HG02763 (cell line): ENCODE measurements at regions not wholly inside any gene's neighbourhood (a gene's known extent, or its start where the extent isn't known, plus 50 kb on each side); places are given as distances from the start of the nearest gene placed in this dataset.

Experiments used
- ATAC-seq: cut with Tn5 transposase; IDR thresholded peaks from one replicate; pipeline ENCODE4 v1.9.1; 2021; ENCODE audit warnings: mild to moderate bottlenecking, moderate library complexity; ENCODE audit not compliant: unreplicated experiment

DNA sequence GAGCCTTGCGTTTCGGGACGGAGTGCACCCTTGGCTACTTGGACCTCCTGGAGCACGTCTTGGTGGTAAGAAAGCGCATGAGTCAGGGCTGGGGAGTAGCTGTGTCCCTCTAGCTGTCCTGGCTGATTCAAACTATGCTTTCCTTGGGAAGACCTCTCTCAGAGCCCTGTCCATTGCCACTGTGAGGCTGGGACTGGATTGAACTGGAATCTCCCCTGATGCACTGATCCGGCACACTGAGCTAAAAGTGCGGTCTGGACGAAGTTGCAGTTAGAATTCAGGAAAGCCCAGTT lies 232.6 kb upstream of the TPM1 start:
- ATAC-seq: no peak

DNA sequence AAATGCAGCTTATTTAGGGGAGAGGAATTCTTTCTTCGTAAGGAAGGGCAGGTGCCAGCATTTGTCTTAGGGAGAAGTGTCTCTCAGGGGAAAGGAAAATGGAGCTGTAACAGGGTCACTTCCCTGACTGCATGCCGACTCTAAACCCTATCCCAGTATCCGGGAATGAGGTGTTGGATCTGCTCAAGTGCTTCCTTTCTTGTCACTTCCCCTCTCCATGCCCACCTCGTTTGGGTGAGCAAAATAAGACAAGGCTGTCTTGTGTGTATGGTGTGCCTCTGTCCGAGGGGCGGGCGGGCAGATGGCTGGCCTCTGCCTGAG lies 230.1 kb upstream of the TPM1 start:
- no peak for ATAC-seq

DNA sequence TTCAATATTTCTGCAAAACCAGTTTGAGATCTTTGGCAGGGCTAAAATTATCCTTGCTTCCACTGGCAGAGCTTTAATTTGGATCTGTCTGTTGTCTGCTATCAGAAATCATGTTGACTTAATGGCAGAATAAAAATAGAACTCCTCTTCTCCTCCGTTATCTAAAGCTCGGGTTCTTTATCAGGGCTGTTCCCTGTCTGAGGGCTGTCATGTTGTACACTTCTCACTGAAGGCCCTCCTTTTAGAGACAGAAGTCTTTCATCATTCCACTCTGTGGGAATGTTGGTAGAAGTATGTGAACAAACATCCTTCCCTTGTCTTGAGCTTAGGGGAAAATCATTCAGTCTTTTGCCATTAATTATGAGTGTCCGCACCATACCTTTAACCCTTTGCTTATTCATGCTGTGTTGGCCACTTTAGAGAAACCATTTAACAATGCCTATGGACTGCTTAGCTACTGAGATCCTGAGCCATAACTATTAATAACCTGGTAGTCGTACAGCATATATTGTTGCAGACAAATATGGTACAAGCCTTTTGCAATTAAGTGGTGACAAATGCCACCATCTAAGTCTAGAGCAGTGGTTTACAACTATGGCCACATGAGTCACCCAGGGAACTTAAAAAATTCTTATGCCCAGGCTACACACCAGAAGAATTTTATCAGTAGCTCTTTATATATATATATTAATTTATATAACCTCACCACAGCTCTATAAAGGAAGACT lies 226.0 kb upstream of the TPM1 start:
- no peak for ATAC-seq

DNA sequence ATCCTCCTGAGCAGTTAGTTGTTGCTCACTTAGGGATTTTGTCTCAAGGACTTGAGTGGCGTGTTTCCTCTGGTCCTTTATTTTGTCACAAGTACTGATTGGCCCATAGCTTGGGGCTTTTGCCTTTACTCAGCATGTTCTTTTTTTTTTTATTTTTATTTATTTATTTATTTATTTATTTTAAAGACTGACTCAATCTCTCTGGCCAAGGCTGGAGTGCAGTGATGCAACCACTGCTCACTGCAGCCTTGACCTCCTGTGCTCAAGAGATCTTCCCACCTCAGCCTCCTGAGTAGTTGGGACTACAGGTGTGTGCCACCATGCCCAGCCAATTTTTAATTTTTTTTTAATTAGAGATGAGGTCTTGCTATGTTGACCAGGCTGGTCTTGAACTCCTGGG lies 223.9 kb upstream of the TPM1 start:
- no peak for ATAC-seq

DNA sequence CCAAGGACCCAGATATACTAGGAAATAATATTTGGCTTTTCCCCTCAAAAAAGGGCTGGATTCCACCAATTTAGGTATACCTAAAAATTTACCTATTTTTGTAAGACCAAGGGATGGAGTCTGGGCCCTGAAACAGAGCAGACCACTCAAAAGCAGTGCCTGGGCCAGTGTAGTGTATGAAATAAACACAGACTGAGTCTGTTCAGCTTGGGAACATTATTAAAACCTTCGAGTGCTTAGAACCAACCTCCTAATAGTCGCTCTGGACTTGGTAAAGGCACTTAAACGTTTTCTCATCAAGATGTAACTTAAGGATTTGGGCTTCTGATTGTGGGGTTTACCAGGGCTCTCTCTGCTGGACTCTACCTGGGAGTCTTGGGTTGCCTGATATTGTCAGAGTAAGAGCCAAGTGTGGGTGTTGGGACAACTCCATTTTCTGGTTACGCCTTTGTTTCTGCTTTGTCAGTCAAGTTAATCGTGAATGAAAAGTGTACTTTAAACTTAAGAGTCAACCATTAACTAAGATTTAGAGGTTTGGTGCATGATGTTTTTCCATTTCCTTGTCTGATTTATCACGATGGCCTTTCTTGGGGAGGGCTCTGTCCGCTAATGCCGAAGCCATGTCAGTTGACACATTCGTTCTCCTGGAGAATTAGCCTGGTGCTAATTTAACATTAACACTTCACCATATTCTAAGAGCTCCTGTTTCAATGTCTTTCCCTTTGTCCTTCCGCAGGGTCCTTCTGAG lies 221.0 kb upstream of the TPM1 start:
- ATAC-seq: no peak

DNA sequence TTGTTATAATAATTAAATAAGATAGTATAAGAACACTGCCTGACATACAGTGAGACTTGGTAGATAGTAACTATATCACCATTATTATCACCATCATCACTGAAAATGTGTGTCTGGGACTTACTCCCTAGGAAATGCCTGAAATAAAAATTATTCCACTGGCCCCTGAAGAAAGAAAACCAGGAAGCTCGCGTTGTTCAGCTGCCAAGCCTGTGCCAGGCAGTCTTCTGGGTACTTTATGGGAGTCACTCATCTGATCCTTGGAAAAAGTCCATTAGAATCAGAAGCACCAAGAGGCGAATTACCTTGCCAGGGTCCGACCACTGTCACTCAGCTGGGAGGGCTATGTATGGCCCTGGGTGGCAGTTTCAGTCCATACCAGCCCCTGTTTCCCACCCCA lies 220.3 kb upstream of the TPM1 start:
- no peak for ATAC-seq

DNA sequence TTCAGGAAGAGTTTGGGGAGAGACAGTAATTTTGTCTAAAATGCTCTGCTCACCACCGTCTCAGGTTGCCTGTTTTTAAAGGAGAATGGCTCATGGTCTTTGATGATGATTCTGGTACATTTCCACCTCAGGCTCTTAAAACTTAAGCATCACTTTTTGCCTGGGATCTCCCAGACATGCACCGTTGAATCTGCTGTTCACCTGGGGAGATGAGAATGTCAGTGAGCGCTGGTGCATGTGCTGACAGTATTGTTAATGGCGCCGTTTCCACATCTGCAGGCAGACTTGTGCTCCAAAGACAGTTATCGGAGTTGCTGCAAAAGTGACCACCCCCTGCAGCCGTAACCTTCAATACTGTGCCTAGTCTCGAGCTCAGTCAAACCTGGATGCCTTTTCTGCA lies 219.0 kb upstream of the TPM1 start:
- no peak for ATAC-seq

DNA sequence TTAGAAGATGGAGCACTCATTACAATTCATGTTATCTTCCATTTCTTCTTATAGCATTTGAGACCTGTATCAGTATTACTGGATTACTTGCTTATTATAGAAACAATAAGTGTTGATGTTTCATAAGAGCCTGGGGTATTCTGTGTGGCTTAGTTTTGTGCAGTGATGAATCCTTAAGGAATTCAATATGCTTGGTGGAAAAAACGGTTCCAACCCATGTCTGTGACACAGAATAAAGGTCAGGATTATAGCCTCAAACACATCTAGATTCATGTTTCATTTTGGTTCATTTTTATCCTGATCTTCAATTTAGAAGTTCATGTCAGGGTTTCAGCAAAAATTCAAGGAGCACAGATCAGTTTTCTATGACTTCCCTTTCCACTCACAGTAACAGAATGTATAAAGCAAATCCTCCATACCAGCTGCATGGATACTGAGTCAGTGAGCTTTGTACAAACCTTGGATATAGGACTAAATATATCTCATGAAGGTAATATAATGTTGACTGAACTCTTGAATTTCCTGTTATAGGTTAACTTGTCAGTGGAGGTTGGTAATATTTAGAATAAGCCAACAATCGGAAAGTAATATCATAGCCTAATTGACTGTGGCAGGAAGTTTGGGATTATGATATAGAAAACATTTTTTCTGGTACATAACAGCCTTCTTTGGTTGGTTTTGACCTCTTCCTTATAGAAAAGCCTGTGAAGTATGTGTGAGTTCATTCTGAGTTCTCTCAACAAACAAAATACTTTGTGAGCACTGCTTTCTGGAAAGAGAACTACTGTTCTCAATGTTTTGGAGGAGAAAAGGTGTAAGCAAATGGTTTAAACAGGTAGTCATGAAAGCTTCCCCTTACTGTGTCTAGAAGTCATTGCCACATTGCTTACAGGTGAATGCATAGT lies 218.2 kb upstream of the TPM1 start:
- ATAC-seq: no peak

DNA sequence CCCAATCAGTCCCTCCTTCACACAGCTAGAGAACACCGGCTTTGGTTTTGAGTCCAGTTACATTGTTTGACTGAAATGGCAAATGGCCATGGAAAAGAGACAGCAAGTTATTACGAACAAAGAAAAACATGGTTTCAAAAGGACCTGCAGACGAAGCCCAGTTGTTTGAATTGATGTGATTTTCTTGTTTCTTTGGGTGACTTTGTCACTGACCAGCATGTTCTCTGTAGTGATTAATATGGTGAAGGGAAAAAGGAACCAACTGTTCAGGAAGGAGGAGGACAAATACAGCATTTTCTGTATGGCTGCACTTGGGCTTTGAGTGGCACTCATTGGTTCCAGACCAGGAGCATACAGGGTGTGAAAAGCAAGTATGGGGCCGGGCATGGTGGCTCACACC lies 217.4 kb upstream of the TPM1 start:
- ATAC-seq: no peak

DNA sequence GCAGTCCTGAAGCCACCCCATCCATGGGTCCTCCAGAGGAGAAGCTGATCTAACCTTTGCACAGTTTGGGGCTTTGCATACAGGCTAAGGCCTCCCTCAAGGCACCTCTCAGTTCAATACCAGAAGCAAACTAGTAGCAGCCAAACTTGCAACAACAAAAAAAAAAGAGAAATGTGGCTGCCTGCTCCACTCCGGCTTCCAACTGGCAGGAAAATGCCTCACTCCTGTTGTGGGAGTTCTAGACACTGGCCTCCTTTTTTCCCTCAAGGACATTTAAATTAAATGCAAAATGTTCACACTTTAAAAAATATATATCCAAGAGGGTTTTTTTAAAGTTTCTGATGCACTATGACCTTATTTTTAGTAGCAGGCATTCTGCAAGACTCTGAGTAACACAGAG lies 216.0 kb upstream of the TPM1 start:
- no peak for ATAC-seq

DNA sequence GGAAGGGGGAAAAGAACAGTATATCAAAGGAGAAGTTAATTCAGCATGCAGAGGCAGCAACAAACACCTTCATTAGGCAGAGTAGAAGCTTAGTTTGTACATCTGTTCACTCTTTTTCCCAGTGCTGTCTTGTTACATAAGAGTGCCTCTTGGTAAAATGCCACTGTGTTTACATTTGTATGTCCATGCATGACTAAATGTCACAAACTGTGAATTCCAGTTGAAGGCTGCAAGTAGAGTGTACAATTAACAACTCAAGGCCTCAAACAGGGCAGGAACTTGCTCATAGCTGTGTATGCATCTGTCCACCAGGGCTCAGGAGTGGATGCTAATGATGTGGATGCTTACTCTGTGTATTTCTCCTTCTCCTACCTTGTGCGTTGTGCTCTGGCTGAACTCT lies 214.2 kb upstream of the TPM1 start:
- ATAC-seq: no peak

DNA sequence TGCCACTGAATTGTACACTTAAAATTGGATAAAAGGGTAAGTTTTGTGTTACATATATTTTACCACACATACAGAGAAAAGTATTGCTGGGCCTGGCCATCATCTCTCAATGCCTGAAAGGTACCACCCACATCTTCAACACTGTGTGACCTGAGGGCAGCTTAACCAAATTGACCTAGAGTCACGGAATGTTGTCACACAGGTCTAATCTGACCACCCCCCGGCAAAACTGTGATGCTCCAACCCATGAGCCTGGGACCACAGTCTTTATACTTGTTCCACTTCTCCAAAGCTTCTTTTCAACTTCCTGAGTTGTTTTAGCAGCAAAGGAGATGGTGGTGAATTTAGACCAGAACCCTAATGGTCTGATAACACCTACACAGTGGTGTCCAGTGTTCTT lies 210.3 kb upstream of the TPM1 start:
- ATAC-seq: no peak

DNA sequence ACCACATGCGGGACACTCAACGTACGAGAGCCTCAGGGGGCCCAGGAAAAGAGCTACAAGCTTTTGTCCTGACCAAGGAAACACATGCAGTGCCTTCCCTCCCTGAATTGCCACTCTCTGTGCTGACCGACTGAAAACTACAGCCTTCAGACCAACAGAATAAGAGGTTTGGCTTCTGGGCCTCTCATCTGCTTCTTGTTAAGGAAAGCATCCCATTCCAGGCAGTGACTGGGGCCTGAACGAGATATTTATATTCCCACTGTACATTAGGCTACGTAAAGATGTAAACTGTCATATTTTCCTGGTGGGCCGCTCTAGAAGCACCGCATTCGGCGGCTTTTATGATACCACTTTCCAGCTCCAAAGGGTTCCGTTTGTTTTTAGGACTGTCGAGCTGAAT lies 208.9 kb upstream of the TPM1 start:
- no peak for ATAC-seq

DNA sequence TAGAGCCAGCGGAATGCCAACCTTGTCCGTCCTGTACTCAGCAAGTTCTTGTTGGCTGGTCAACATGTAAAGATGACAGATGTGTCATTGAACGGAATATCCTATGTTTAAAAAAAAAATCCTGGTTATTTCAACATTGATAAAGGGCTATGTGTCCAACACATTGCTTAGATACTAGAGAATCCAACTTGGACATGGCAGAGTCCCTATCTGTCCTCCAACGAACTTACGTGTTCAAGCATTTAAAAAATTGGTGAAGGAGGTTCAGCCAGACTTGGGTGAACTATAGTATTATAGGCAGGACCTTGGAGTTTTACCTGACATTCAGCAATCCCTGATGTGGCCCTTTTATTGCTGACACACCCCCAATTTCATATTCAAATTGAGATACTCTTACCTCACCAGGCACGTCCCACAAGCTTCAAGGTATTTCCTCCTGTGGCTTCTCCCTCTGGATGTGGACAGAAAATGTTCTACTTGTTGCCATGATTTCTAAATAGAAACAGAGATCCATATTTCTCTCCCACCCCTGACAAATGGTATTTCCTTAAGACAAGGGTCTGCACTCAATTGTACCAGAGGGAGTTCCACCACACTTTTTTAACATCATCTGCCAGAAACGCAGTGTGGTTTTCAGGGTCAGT lies 207.7 kb upstream of the TPM1 start:
- no peak for ATAC-seq

DNA sequence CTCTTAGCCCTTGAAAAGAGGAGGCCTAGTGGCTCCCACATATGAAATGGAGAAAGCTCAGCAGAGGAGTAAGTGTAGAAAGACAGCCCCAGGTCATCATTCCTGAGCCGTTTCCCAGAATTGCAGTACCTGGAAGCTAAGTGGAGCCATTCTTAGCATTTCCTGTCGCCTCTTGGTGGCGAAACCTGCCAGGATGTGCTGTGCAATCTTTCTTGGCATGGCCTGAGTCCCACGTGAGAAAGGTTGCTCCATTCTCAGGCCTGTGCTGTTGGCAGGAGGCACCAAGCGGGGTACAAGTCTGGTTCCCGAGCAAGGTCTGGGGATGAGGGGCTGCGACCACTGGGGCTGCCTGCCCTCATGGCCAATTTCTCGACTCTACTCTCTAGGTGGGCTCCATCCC lies 207.2 kb upstream of the TPM1 start:
- no peak for ATAC-seq

DNA sequence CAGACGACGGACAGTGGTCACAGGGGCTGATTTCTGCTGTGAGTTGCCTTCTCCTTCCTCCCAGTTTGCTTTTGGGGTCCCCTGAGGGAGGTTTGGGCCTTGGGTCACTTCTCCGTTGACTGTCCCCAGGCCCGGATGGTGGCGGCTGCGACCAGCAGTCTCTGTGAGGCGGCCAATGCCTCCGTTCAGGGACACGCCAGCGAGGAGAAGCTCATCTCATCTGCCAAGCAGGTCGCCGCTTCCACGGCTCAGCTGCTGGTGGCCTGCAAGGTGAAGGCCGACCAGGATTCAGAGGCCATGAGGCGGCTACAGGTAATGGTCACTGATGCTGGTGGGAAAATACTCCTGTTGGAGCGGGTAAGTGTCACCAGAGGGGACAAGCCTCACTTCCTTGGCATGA lies 206.8 kb upstream of the TPM1 start:
- ATAC-seq: no peak

DNA sequence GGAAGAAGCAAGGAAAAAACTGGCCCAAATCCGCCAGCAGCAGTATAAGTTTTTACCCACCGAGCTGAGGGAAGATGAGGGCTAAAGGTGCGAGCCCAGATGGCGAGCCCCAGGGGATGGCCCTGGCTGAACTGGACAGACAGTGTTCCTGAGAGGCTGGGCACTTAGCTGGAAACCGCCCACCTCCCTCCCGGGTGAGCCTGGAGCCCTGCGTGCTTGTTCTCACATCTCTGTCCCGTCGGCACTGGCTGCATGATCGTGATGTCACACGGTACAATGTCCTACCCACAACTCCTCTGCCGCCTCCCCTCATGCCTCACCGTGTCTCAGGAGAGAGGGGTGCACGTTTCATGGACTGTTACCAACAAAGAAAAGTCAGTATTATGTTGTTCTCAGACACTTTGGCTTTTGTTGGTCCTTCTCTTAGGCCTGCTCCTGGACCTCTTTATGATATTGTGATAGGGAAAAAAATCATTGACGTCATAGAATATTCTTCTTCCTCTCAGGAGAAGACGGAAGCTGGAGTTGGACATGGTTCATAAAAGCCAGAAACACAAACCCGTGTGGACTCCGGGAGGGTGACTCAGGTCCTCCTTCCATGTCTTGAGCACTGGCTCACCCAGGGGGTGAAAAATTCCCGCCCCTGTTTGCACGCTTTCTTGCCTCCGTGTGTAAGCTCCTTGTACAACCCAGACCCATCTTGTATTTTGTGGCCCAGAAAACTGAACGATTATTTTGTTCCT lies 201.8 kb upstream of the TPM1 start:
- no peak for ATAC-seq

DNA sequence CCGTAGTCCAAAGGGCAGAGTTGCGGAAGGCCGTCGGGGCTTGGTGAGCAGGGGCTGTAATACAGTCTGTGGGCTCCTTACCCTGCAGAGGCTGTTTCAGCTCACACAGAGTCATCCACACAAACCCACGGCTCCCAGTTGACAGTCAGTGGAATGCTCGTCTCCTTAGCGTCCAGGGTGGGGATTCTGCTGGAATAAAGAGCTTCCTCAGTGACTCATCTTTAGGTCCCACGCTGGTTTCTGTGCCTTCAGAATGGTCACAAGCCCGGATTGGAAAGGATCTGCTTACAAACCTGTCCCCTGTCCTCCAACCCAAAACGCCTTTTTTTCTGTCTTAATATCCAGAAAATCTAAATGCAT lies 201.3 kb upstream of the TPM1 start:
- no peak for ATAC-seq

DNA sequence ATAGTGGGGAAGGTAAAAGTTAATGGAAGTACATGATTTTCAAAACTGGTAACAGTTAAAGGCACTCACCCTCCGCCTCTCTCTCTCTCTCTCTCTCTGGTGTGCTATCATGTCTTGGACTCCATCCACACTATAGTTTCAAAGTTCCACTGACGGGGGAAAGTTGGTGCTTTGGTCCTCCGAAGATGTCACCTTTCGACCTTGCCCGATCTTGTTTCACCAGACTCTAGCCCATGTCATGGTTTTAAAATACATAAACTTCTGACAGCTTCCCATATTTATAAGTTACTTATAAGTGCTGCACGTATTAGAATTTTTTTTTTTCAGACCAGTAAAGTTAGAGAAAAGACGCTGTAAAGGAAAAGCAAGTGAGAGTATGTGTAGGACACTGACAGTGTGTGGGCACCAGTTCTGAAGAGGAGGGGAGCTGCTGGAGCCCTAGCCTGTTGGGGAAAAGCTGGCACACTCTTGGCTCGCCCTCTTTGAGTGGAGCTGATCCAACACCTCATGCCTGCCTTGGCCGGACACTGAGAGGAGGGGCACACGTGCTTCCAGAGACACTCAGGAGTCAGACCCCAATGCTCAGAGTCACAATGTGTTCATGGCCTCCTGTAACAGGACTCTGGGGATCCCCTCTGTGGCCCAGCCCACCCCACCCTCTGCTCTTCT lies 200.5 kb upstream of the TPM1 start:
- no peak for ATAC-seq

DNA sequence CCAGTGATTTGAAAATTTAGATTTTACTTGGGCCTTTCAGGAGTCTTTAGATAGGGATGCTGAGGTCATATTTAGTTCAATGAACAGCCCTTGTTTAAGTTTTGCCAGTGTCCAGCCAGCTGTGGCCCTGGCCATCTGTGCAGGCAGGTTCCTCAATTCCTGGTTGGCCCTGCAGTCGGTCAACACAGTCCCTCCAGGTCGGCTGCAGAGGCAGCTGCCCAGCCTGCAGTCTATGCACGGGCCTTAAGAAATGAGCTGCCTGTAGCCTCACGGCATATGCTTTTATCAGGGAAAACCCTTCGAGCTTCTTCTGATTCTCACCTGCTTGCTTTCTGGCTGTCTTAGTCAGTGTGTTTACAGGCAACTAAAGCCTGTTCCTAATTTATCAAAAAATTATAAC lies 199.2 kb upstream of the TPM1 start:
- no peak for ATAC-seq
